GM12872 (cell line): ENCODE measurements at regions not wholly inside any gene's neighbourhood (a gene's known extent, or its start where the extent isn't known, plus 50 kb on each side); places are given as distances from the start of the nearest gene placed in this dataset.

Experiments used
- CTCF ChIP-seq: IDR thresholded peaks from 3 replicates; pipeline ENCODE4 v1.5.1; 2011; ENCODE audit warnings: low read depth, mild to moderate bottlenecking, low read length, moderate library complexity; ENCODE audit not compliant: insufficient read depth

GRCh38 chr10:79018521-79019011 is 50.2 kb upstream of the ZMIZ1 start:
- TF ChIP-seq CTCF = no peak
